Large intestine (tissue), 3 donors: ENCODE measurements at regions not wholly inside any gene's neighbourhood (a gene's known extent, or its start where the extent isn't known, plus 50 kb on each side); places are given as distances from the start of the nearest gene placed in this dataset.

Experiments used
- DNase-seq, 2 donors: peaks; one replicate each; pipeline versions ENCODE4 v3.0.0 to v3.0.0-alpha.2; 2013
- H3K27ac ChIP-seq: one replicate; pipeline ENCODE4 v1.5.1; 2013; ENCODE audit warnings: low read length
- H3K27me3 ChIP-seq: 2 replicates; pipeline ENCODE4 v1.6.1; 2013; ENCODE audit warnings: low read length; ENCODE audit not compliant: control insufficient read depth, insufficient read depth
- H3K36me3 ChIP-seq: 2 replicates; pipeline ENCODE4 v1.6.1; 2013; ENCODE audit warnings: low read length; ENCODE audit not compliant: control insufficient read depth, insufficient read depth
- H3K4me1 ChIP-seq: one replicate; pipeline ENCODE4 v1.6.1; 2013; ENCODE audit warnings: low read length; ENCODE audit not compliant: control insufficient read depth, insufficient read depth
- H3K4me3 ChIP-seq: one replicate; pipeline ENCODE4 v1.5.1; 2013; ENCODE audit warnings: low read length
- H3K9me3 ChIP-seq: one replicate; pipeline ENCODE4 v1.6.1; 2013; ENCODE audit warnings: mild to moderate bottlenecking, low read depth, low read length, moderate library complexity; ENCODE audit not compliant: control insufficient read depth
- WGBS: methylation state at CpG from one replicate; pipeline ENCODE4 v1.1.5; 2013; ENCODE audit warnings: low lambda C conversion rate; ENCODE audit not compliant: insufficient coverage; 5-methylcytosine and 5-hydroxymethylcytosine counted together

DNA sequence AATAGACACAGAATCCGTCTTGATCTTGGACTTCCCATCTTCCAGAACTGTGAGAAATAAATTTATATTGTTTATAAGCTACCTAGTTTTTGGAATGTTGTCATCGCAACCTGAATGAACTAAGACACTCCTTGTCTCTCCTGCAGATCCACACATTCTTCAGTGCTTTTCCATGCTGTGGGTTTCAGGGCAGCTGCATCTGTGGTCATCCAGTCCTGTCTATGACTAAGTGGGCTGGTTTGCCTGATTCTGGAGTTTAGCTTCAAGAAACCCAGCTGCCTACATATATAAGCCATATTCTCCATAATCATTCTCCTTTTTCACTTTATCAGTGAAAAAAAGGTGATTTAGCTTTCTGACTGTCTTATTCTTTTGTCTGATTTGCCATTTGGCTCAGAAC is 170.3 kb upstream of the KIT start:
- WGBS: no CpG with 5 or more reads among the region's 2 CpGs

DNA sequence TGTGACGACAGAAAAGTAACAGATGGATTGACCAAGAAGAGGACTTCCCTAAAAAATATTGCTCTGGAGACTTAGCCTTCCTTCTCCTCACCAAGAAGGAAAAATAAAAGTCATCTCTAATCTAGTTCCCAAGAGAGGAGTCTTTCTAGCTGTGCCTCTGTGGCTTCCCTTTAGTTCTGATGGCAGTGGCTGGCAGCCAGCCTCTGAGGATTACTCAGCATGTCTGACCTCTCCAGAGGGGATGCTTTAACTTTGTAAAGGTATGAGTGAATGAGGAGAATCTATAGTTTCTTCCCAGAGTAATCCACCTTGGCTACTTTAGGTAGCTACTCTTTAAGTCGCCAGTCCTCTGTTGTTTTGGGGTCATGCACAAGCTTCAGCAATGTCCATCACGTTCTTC is 163.9 kb upstream of the KIT start:
- Histone ChIP-seq H3K27me3 (no peaks in the 10 kb centered on the region), H3K4me1 (no peaks in the 10 kb centered on the region), H3K9me3 (no peaks in the 10 kb centered on the region), H3K36me3 (no peaks in the 10 kb centered on the region), H3K27ac (no peak overlapping the region), H3K4me3 (no peak overlapping the region)
- WGBS: 100% methylated on average over 1 of the region's 3 CpGs
- DNase-seq: no peak

More for the DNA sequence above, 170.3 kb upstream of the KIT start:
- Histone ChIP-seq H3K27me3 (no peaks in the 10 kb centered on the region), H3K4me1 (no peaks in the 10 kb centered on the region), H3K27ac (no peak overlapping the region), H3K9me3 (no peaks in the 10 kb centered on the region), H3K4me3 (no peak overlapping the region), H3K36me3 (no peaks in the 10 kb centered on the region)
- DNase-seq: no peak

DNA sequence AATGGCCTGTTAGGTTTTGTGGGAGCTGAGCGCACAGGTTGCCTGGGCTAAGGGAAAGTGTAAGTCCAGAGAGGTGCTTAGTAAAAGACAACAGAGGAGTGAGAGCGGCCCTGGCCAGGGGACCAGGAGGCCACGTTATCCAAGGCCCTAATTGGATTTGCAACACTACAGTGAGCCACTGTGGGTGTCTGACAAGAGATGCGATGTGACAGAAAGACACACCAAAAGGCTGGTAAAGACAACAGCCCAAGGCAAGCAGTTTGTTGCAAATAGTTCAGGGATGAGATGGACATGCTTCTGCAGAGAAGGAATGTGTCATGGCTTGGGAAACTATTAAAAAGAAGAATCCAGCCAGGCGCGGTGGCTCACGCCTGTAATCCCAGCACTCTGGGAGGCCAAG is 162.7 kb upstream of the KIT start:
- H3K27me3 ChIP-seq: no peaks in the 10 kb centered on the region
- no peak for DNase-seq
- no peak overlapping the region for H3K27ac ChIP-seq
- WGBS: no CpG with 5 or more reads among the region's 7 CpGs
- H3K4me1 ChIP-seq: no peaks in the 10 kb centered on the region
- H3K9me3 ChIP-seq: no peaks in the 10 kb centered on the region
- H3K36me3 ChIP-seq: no peaks in the 10 kb centered on the region
- no peak overlapping the region for H3K4me3 ChIP-seq

DNA sequence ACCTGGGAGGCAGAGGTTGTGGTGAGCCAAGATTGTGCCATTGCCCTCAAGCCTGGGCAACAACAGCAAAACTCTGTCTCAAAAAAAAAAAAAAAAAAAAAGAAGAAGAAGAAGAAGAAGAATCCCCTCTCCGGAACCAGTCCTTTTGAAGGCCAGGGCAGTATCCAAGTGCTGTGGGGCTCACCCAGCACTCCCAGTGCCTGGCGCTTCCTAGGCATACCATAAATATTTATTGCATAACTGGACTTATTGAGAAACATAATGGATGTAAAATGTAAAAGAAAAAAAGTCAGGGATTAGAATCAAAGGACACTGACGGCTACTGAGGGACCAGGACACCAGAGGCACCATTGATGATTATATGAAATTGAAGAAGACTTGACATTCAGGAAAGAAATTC is 162.1 kb upstream of the KIT start:
- no peaks in the 10 kb centered on the region for H3K27me3 ChIP-seq
- no peaks in the 10 kb centered on the region for H3K36me3 ChIP-seq
- DNase-seq: no peak
- H3K27ac ChIP-seq: no peak overlapping the region
- no peak overlapping the region for H3K4me3 ChIP-seq
- no peaks in the 10 kb centered on the region for H3K9me3 ChIP-seq
- no peaks in the 10 kb centered on the region for H3K4me1 ChIP-seq
- 89% methylated on average over 1 of the region's 3 CpGs for WGBS

DNA sequence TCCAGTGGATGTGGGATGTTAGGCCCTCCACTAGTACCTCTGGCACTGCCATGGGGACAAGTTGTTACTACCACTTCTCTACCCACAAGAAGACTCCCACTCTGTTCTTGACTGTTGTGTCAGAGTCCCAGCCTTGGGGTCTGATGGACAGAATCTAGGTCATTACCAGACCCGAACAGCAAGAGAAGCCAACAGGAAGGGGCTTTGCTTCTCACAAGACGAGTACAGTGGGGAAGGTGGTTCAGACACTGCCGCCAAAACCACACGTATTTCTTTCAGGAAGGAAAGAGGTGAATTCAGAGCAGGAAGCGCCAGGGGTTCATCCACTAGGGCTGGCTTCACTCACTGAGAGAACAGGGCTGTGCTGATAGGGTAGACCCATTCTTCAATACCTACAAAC is 161.3 kb upstream of the KIT start:
- peak in 1 of 2 donors; percentile 6 for DNase-seq
- H3K36me3 ChIP-seq: no peaks in the 10 kb centered on the region
- H3K9me3 ChIP-seq: no peaks in the 10 kb centered on the region
- no peaks in the 10 kb centered on the region for H3K4me1 ChIP-seq
- no peak overlapping the region for H3K27ac ChIP-seq
- no peak overlapping the region for H3K4me3 ChIP-seq
- no peaks in the 10 kb centered on the region for H3K27me3 ChIP-seq
- 100% methylated on average over 1 of the region's 5 CpGs for WGBS

DNA sequence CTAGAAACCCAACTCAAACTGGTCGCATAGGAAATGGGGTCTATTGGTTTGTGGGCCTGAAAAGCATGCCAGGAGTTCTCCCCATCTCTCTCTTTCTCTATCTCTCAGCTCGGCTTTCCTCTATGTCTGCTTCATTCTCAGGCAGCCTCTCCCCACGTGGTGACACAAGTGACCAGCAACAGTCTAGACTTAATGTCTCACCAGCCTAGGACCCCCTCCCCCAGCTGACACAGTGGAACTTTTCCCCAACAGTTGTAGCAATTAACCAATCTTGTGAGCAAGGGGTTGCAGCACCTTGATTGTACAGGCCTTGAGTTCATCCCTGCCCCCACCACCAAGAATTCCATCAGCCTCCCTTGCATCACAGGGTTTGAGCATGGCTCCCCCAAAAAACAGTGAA is 159.8 kb upstream of the KIT start:
- DNase-seq: no peak
- no peak overlapping the region for H3K27ac ChIP-seq
- H3K27me3 ChIP-seq: no peaks in the 10 kb centered on the region
- WGBS: no CpG with 5 or more reads among the region's 3 CpGs
- H3K4me3 ChIP-seq: no peak overlapping the region
- H3K4me1 ChIP-seq: no peaks in the 10 kb centered on the region
- no peaks in the 10 kb centered on the region for H3K36me3 ChIP-seq
- H3K9me3 ChIP-seq: no peaks in the 10 kb centered on the region

DNA sequence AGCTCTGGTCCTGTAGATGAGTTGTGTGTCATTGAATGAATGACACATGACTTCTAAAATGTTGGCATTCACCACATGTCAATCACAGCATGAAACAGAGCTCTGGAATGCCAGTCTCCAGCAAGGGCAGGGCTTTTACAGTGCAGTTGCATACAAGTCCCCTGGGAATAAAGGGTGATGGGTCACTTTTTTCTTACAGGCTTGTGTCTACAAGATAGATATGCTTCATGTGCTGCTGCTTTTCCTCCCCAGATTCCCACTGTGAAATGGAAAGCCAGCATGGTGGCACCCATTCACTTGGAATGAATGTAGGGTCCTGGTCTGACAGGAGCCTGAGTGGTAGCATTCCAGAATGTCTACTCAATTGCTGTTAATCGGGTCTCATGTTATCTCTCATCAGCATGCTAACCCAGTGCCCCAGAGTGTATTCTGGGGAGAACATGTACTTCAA is 159.1 kb upstream of the KIT start:
- Histone ChIP-seq H3K27me3 (no peaks in the 10 kb centered on the region), H3K36me3 (no peaks in the 10 kb centered on the region), H3K4me3 (no peak overlapping the region), H3K9me3 (no peaks in the 10 kb centered on the region), H3K4me1 (no peaks in the 10 kb centered on the region), H3K27ac (no peak overlapping the region)
- no CpG with 5 or more reads among the region's 1 CpG for WGBS
- no peak for DNase-seq

DNA sequence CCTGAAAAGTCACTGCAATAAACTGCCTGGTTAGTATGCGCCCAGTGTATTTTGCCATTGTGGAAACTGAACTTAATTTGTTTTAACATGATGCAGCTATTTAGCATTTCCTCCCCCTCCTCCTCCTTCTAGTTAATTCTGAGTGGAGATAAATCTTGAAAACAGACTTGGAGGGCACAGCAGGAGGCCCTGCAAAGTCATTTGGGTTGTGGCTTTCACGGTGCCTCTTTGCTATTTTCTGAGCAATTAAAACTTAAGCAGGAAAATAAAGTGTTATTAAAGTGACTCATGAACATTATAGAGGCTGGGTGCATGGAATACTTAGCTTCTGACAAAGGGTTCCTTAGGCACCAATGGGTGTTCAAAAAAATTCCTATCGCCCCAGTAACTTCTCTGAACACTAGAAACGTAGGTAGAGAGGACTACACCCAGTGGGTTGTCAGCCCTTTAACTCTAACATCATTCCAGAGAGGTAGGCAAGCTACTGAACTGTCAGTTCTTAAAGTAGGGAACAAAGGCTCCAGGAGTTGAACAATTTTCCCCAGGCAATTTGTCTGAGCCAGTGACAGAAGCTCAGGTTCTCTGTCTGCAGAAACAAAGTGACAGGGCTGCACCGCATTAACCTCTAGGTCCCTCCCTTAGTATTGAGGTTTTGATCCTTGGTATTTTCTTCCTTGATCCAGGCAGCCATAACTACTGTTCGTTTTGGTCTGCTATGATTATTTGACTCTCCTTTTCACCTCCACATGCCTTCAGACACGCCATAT is 158.3 kb upstream of the KIT start:
- H3K4me1 ChIP-seq: no peaks in the 10 kb centered on the region
- no peak overlapping the region for H3K27ac ChIP-seq
- 100% methylated on average over 1 of the region's 7 CpGs for WGBS
- no peak overlapping the region for H3K4me3 ChIP-seq
- H3K9me3 ChIP-seq: no peaks in the 10 kb centered on the region
- no peaks in the 10 kb centered on the region for H3K36me3 ChIP-seq
- H3K27me3 ChIP-seq: no peaks in the 10 kb centered on the region
- no peak for DNase-seq

DNA sequence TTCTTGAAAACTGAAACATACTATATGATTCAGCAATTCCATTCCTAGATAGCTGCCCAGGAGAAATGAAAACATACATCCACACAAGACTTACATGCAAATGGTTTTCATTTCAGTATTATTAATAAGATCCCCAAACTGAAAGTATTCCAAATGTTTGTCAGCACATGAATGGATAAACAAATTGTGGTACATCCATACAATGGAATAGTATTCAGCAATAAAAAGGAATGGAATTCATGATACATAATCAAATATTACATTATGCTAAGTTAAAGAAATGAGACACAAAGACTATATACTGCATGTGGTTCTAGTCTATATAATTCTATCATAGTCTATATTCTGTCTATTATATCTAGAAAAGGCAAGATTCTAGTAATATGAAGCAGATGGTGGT is 152.4 kb upstream of the KIT start:
- H3K27me3 ChIP-seq: no peaks in the 10 kb centered on the region
- DNase-seq: no peak
- H3K36me3 ChIP-seq: no peaks in the 10 kb centered on the region
- H3K9me3 ChIP-seq: no peaks in the 10 kb centered on the region
- no peak overlapping the region for H3K27ac ChIP-seq
- H3K4me1 ChIP-seq: no peaks in the 10 kb centered on the region
- no peak overlapping the region for H3K4me3 ChIP-seq

DNA sequence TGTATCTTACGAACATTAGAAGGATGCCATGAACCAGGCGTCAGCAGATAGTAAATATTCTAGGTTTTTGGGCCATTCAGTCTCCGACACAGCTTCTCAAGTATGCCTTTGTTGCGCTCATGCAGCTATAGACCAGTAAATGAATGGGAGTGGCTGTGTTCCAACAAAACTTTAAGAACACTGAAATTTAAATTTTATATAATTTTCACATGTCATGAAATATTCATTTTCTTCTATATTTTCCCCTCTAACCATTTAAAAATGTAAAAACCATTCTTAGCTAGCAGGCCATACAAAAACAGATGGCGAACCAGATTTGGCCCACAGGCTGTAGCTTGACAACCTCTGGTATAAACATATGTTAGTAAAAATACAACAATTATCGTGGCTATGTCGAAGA is 151.8 kb upstream of the KIT start:
- Histone ChIP-seq H3K4me1 (no peaks in the 10 kb centered on the region), H3K27me3 (no peaks in the 10 kb centered on the region), H3K27ac (no peak overlapping the region), H3K9me3 (no peaks in the 10 kb centered on the region), H3K36me3 (no peaks in the 10 kb centered on the region), H3K4me3 (no peak overlapping the region)
- DNase-seq: no peak
- 100% methylated on average over 4 of the region's 7 CpGs for WGBS

DNA sequence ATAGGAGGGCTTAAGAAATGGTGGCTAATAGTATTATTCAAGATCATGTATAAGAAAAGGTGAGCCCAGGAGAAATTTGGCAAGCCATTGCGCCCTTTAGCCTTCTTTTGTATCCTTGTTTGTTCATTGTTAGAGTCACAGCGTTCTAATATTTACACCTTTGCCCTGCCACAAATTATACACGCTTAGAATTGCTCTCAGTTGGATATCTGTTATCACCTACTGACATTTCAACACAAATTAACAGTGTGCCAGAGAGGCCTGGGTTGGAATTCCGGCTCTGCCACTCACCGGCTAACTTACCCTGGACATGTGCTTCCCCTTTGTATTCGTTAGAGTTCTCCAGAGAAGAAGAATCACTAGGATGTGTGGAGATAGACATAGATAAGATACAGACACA is 148.7 kb upstream of the KIT start:
- no peaks in the 10 kb centered on the region for H3K9me3 ChIP-seq
- no peaks in the 10 kb centered on the region for H3K36me3 ChIP-seq
- H3K4me1 ChIP-seq: no peaks in the 10 kb centered on the region
- DNase-seq: no peak
- no peak overlapping the region for H3K27ac ChIP-seq
- no peak overlapping the region for H3K4me3 ChIP-seq
- no peaks in the 10 kb centered on the region for H3K27me3 ChIP-seq
- 0% methylated on average over 2 of the region's 6 CpGs for WGBS
